ENCODE measurements at regions not wholly inside any gene's neighbourhood (a gene's known extent, or its start where the extent isn't known, plus 50 kb on each side); places are given as distances from the start of the nearest gene placed in this dataset.

GRCh38 chr6:170225852-170226417, 64.9 kb downstream of the DLL1 start:
- Mint-ChIP-seq H3K27me3 (peaks cover 20% of the 10 kb centered on the region), H3K4me1 (ENCODE audit: low read depth) (peaks cover 31% of the 10 kb centered on the region), H3K36me3 (ENCODE audit: insufficient read depth) (no peaks in the 10 kb centered on the region), H3K9me3 (ENCODE audit: low read depth) (no peaks in the 10 kb centered on the region), H3K27ac (peak overlapping the region; percentile 21), H3K4me3 (ENCODE audit: low read depth) (no peak overlapping the region)
- no peak for TF ChIP-seq CTCF (IDR thresholded peaks at IDR 0.05; ENCODE audit: unreplicated experiment)
- DNase-seq (ENCODE audit: low spot score, unreplicated experiment), result no peak

- no peaks in the 10 kb centered on the region for H3K36me3 Mint-ChIP-seq (ENCODE audit: insufficient read depth)
- no peak overlapping the region for H3K4me3 Mint-ChIP-seq (ENCODE audit: low read depth)
- H3K27ac Mint-ChIP-seq, result peak overlapping the region; percentile 42
- no peak for DNase-seq (ENCODE audit: low spot score, unreplicated experiment)
- H3K27me3 Mint-ChIP-seq, result peaks cover 16% of the 10 kb centered on the region
- peaks cover 31% of the 10 kb centered on the region for H3K4me1 Mint-ChIP-seq (ENCODE audit: low read depth)
- TF ChIP-seq CTCF (IDR thresholded peaks at IDR 0.05; ENCODE audit: unreplicated experiment), result no peak
- H3K9me3 Mint-ChIP-seq (ENCODE audit: low read depth), result no peaks in the 10 kb centered on the region
Measured at GRCh38 chr6:170224694-170225660, 65.9 kb downstream of the DLL1 start.

- Mint-ChIP-seq H3K27ac (peak overlapping the region; percentile 42), H3K36me3 (ENCODE audit: insufficient read depth) (no peaks in the 10 kb centered on the region), H3K9me3 (ENCODE audit: low read depth) (no peaks in the 10 kb centered on the region), H3K4me3 (ENCODE audit: low read depth) (peak overlapping the region; percentile 42), H3K27me3 (peaks cover 13% of the 10 kb centered on the region), H3K4me1 (ENCODE audit: low read depth) (peaks cover 31% of the 10 kb centered on the region)
- DNase-seq (ENCODE audit: low spot score, unreplicated experiment), result no peak
- TF ChIP-seq CTCF (IDR thresholded peaks at IDR 0.05; ENCODE audit: unreplicated experiment), result no peak
Measured at GRCh38 chr6:170223718-170224693, 66.9 kb downstream of the DLL1 start.

GRCh38 chr6:170222498-170223471, 68.1 kb downstream of the DLL1 start:
- no peak overlapping the region for H3K4me3 Mint-ChIP-seq (ENCODE audit: low read depth)
- H3K27me3 Mint-ChIP-seq, result peaks cover 4% of the 10 kb centered on the region
- no peaks in the 10 kb centered on the region for H3K9me3 Mint-ChIP-seq (ENCODE audit: low read depth)
- no peak for TF ChIP-seq CTCF (IDR thresholded peaks at IDR 0.05; ENCODE audit: unreplicated experiment)
- peak overlapping the region; percentile 24 for H3K27ac Mint-ChIP-seq
- no peak for DNase-seq (ENCODE audit: low spot score, unreplicated experiment)
- peaks cover 31% of the 10 kb centered on the region for H3K4me1 Mint-ChIP-seq (ENCODE audit: low read depth)
- H3K36me3 Mint-ChIP-seq (ENCODE audit: insufficient read depth), result no peaks in the 10 kb centered on the region
